ENCODE measurements at regions not wholly inside any gene's neighbourhood (a gene's known extent, or its start where the extent isn't known, plus 50 kb on each side); places are given as distances from the start of the nearest gene placed in this dataset.

- TF ChIP-seq POLR2A (IDR thresholded peaks at IDR 0.05) = no peak
- no peak for TF ChIP-seq EP300 (IDR thresholded peaks at IDR 0.05)
- TF ChIP-seq, protein P1, sequence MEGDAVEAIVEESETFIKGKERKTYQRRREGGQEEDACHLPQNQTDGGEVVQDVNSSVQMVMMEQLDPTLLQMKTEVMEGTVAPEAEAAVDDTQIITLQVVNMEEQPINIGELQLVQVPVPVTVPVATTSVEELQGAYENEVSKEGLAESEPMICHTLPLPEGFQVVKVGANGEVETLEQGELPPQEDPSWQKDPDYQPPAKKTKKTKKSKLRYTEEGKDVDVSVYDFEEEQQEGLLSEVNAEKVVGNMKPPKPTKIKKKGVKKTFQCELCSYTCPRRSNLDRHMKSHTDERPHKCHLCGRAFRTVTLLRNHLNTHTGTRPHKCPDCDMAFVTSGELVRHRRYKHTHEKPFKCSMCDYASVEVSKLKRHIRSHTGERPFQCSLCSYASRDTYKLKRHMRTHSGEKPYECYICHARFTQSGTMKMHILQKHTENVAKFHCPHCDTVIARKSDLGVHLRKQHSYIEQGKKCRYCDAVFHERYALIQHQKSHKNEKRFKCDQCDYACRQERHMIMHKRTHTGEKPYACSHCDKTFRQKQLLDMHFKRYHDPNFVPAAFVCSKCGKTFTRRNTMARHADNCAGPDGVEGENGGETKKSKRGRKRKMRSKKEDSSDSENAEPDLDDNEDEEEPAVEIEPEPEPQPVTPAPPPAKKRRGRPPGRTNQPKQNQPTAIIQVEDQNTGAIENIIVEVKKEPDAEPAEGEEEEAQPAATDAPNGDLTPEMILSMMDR (IDR thresholded peaks at IDR 0.05) = no peak
- H3K4me3 ChIP-seq = no peak overlapping the region
- intact Hi-C loops (cut with DNase I) = no loop called here
- no peak for DNase-seq
- no peaks in the 10 kb centered on the region for H3K36me3 ChIP-seq
- H3K27ac ChIP-seq = no peak overlapping the region
- no peaks in the 10 kb centered on the region for H3K9me3 ChIP-seq
- 8 to 37% (median 15%) methylated on average over 1 of the region's 1 CpG for WGBS, 3 donors
- no peaks in the 10 kb centered on the region for H3K4me1 ChIP-seq (ENCODE audit: insufficient read depth)
- H3K27me3 ChIP-seq = no peaks in the 10 kb centered on the region
Observed at GRCh38 chr7:25923741-25924460, 228.1 kb upstream of the NFE2L3 start.

GRCh38 chr7:25926009-25926408, 226.0 kb upstream of the NFE2L3 start:
- Histone ChIP-seq H3K4me3 (no peak overlapping the region), H3K36me3 (no peaks in the 10 kb centered on the region), H3K4me1 (ENCODE audit: insufficient read depth) (no peaks in the 10 kb centered on the region), H3K27me3 (no peaks in the 10 kb centered on the region), H3K27ac (no peak overlapping the region), H3K9me3 (no peaks in the 10 kb centered on the region)
- DNase-seq = no peak
- TF ChIP-seq EP300 (IDR thresholded peaks at IDR 0.05) (no peak), POLR2A (IDR thresholded peaks at IDR 0.05) (no peak)
- TF ChIP-seq, protein P1 (IDR thresholded peaks at IDR 0.05) = no peak
- 44 to 70% (median 59%) methylated on average over 7 of the region's 7 CpGs for WGBS, 3 donors
- intact Hi-C loops (cut with DNase I) = no loop called here

GRCh38 chr7:25926451-25926850, 225.5 kb upstream of the NFE2L3 start:
- H3K36me3 ChIP-seq = no peaks in the 10 kb centered on the region
- 69 to 75% (median 74%) methylated on average over 2 of the region's 2 CpGs for WGBS, 3 donors
- intact Hi-C loops (cut with DNase I) = no loop called here
- TF ChIP-seq, protein P1 (IDR thresholded peaks at IDR 0.05) = no peak
- no peak for TF ChIP-seq EP300 (IDR thresholded peaks at IDR 0.05)
- no peaks in the 10 kb centered on the region for H3K4me1 ChIP-seq (ENCODE audit: insufficient read depth)
- H3K27ac ChIP-seq = no peak overlapping the region
- no peaks in the 10 kb centered on the region for H3K27me3 ChIP-seq
- H3K4me3 ChIP-seq = no peak overlapping the region
- DNase-seq = no peak
- no peaks in the 10 kb centered on the region for H3K9me3 ChIP-seq

- no peak for DNase-seq
- Histone ChIP-seq H3K9me3 (no peaks in the 10 kb centered on the region), H3K36me3 (no peaks in the 10 kb centered on the region), H3K4me1 (ENCODE audit: insufficient read depth) (no peaks in the 10 kb centered on the region), H3K4me3 (no peak overlapping the region), H3K27ac (no peak overlapping the region), H3K27me3 (no peaks in the 10 kb centered on the region)
- WGBS, 3 donors = 75 to 82% (median 77%) methylated on average over 7 of the region's 7 CpGs
- intact Hi-C loops (cut with DNase I) = no loop called here
- TF ChIP-seq, protein P1 (IDR thresholded peaks at IDR 0.05) = no peak
- TF ChIP-seq POLR2A (IDR thresholded peaks at IDR 0.05) (no peak), EP300 (IDR thresholded peaks at IDR 0.05) (no peak)
Observed at GRCh38 chr7:25926891-25927625, 224.9 kb upstream of the NFE2L3 start.
